Activated CD4-positive, alpha-beta T cell treated with anti-CD3 and anti-CD28 coated beads, Interleukin-2, amount 50 U/mL, for 24 hours (primary cell): ENCODE measurements at regions not wholly inside any gene's neighbourhood (a gene's known extent, or its start where the extent isn't known, plus 50 kb on each side); places are given as distances from the start of the nearest gene placed in this dataset.

ENCODE experiments used
- DNase-seq, 2 donors: peaks; one replicate each; pipeline ENCODE4 v3.0.0-alpha.2; 2020; ENCODE audit warnings: low read depth in 1 of 2, low spot score in 1 of 2

- DNase-seq, result no peak
These were observed 681.6 kb downstream of the TBC1D22A start for GRCh38 chr22:47443836-47444745.

- DNase-seq, result no peak
These were observed 680.4 kb downstream of the TBC1D22A start for GRCh38 chr22:47442821-47443220.

- no peak for DNase-seq
These were observed 677.3 kb downstream of the TBC1D22A start for GRCh38 chr22:47439643-47440265.

GRCh38 chr22:47437636-47438035 lies 675.2 kb downstream of the TBC1D22A start:
- no peak for DNase-seq

GRCh38 chr22:47437110-47437509 lies 674.7 kb downstream of the TBC1D22A start:
- no peak for DNase-seq

- no peak for DNase-seq
These were observed 673.4 kb downstream of the TBC1D22A start for GRCh38 chr22:47435826-47436225.

GRCh38 chr22:47435204-47435487 lies 672.7 kb downstream of the TBC1D22A start:
- no peak for DNase-seq

GRCh38 chr22:47434336-47435203 lies 672.1 kb downstream of the TBC1D22A start:
- no peak for DNase-seq

- DNase-seq, result no peak
These were observed 671.2 kb downstream of the TBC1D22A start for GRCh38 chr22:47433627-47434026.

GRCh38 chr22:47432683-47433082 lies 670.2 kb downstream of the TBC1D22A start:
- no peak for DNase-seq

GRCh38 chr22:47423861-47424820 lies 661.7 kb downstream of the TBC1D22A start:
- no peak for DNase-seq

- no peak for DNase-seq
These were observed 660.8 kb downstream of the TBC1D22A start for GRCh38 chr22:47423266-47423665.

- no peak for DNase-seq
These were observed 660.3 kb downstream of the TBC1D22A start for GRCh38 chr22:47422736-47423135.

GRCh38 chr22:47421846-47422245 lies 659.4 kb downstream of the TBC1D22A start:
- DNase-seq, result no peak

- DNase-seq, result no peak
These were observed 657.8 kb downstream of the TBC1D22A start for GRCh38 chr22:47420211-47420610.

- no peak for DNase-seq
These were observed 656.8 kb downstream of the TBC1D22A start for GRCh38 chr22:47419239-47419638.

GRCh38 chr22:47417699-47418098 lies 655.2 kb downstream of the TBC1D22A start:
- DNase-seq, result no peak

- DNase-seq, result no peak
These were observed 648.6 kb downstream of the TBC1D22A start for GRCh38 chr22:47411006-47411405.

GRCh38 chr22:47409539-47410275 lies 647.3 kb downstream of the TBC1D22A start:
- no peak for DNase-seq

GRCh38 chr22:47408409-47408808 lies 646.0 kb downstream of the TBC1D22A start:
- DNase-seq, result no peak
